ENCODE measurements at regions not wholly inside any gene's neighbourhood (a gene's known extent, or its start where the extent isn't known, plus 50 kb on each side); places are given as distances from the start of the nearest gene placed in this dataset.
"Not testable (repeated sequence)": the region's sequence is repeated elsewhere in the genome, so short reads cannot be mapped to it uniquely, and the experiment has no call there.

DNA sequence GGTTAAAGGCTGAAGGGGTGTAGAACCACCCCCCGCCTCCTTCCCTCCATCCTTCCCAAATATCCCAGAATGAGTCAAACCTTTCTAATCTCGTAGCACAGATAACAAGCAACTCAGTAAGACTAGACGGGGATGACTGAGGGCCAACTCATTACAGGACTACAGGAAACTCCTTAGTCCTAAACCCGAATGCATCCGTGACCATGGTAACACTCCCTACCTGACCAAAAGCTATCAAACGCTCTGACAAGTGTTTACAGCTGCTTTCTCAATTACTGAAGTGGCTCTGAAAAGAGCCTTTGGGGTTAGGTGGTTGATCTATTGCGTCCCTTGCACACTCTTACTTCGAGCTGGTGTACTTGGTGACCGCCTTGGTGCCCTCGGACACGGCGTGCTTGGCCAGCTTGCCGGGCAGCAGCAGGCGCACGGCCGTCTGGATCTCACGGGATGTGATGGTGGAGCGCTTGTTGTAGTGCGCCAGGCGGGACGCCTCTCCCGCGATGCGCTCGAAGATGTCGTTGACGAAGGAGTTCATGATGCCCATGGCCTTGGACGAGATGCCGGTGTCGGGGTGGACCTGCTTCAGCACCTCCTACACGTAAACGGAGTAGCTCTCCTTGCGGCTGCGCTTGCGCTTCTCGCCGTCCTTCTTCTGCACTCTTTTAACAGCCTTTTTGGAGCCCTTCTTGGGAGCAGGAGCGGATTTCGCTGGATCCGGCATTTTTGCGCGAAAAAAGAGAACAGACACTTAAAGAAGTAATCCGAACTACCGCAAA is 67.4 kb downstream of the FAM72B start:
- not testable (repeated sequence) for DNase-seq (ENCODE audit: low spot score)

GRCh38 chr1:121117298-121117611 is 66.9 kb downstream of the FAM72B start:
- not testable (repeated sequence) for DNase-seq (ENCODE audit: low spot score)

- DNase-seq (ENCODE audit: low spot score) = not testable (repeated sequence)
Measured at GRCh38 chr1:121117622-121118479, 66.3 kb downstream of the FAM72B start.

Measured in GM03348 (cell line).